ENCODE measurements at regions not wholly inside any gene's neighbourhood (a gene's known extent, or its start where the extent isn't known, plus 50 kb on each side); places are given as distances from the start of the nearest gene placed in this dataset.

DNA sequence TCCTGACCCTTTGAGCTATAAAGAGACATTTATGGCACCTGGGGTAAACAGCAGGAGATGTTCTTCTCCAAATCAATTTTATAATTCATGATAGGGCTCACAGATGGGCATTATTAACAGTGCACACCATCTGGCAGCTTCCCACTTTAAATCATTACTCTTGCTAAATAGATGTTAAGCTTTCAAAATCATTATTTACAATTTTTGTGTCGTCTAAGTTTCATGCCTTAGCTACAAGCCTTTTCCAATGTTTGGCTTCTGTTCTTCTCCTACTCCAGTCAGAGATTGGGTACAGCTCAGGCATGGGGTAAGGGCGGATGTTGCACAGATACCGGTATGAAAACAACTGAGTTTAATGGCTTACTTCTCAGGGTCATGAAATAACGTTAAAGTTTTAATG, 120.9 kb upstream of the PFN2 start:
- Histone ChIP-seq H2BK5ac (ENCODE audit: low read depth, low read length) (no peak overlapping the region), H3K4me1 (replicated peaks in 1 of 4; ENCODE audit: control insufficient read depth in 3 of 4, insufficient read depth in 4 of 4, low read length in 3 of 4) (peaks cover 5 to 8% (median 5%) of the 10 kb centered on the region in 4 experiments; a peak in 5 of 7 replicates), H3K79me2 (ENCODE audit: control insufficient read depth in 1 of 2, insufficient read depth in 2 of 2, low read length in 2 of 2) (no peaks in the 10 kb centered on the region), H4K5ac (ENCODE audit: insufficient read length, low read depth, low read length) (no peak overlapping the region), H2BK120ac (replicated peaks; ENCODE audit: low read depth, low read length) (no peak overlapping the region), H4K8ac (ENCODE audit: extremely low read depth, insufficient read depth, low read length) (no peak overlapping the region), H3K27ac (ENCODE audit: low read depth, low read length) (no peak overlapping the region), H3K23me2 (ENCODE audit: low read depth, low read length) (no peaks in the 10 kb centered on the region), H2BK12ac (ENCODE audit: low read depth, low read length) (no peak overlapping the region), H3K9ac (replicated peaks in 1 of 4; ENCODE audit: extremely low read depth in 1 of 4, low read depth in 3 of 4, low read length in 3 of 4) (no peak overlapping the region), H4K20me1 (replicated peaks in 1 of 2; ENCODE audit: control insufficient read depth in 1 of 2, insufficient read depth in 2 of 2, low read length in 2 of 2) (no peaks in the 10 kb centered on the region), H3K56ac (replicated peaks; ENCODE audit: insufficient read length, low read depth, low read length) (no peak overlapping the region), H3K4me3 (ENCODE audit: extremely low read depth in 1 of 4, insufficient read depth in 2 of 4, low read depth in 3 of 4, low read length in 4 of 4) (no peak overlapping the region), H2BK20ac (ENCODE audit: low read length) (no peak overlapping the region), H2BK15ac (ENCODE audit: low read length) (no peak overlapping the region), H2AFZ (ENCODE audit: low read length) (no peak overlapping the region), H3K23ac (ENCODE audit: insufficient read length) (no peak overlapping the region), H3K36me3 (ENCODE audit: control insufficient read depth in 2 of 4, insufficient read depth in 4 of 4, low read length in 3 of 4) (no peaks in the 10 kb centered on the region), H4K91ac (replicated peaks; ENCODE audit: insufficient read length, low read length) (no peak overlapping the region), H3K18ac (ENCODE audit: extremely low read depth, low read length) (no peak overlapping the region), H2AK5ac (ENCODE audit: low read depth, low read length) (no peak overlapping the region), H3K4ac (replicated peaks; ENCODE audit: insufficient read length, low read depth, low read length) (no peak overlapping the region), H3K4me2 (ENCODE audit: insufficient read depth in 1 of 2, low read depth in 2 of 2, low read length in 2 of 2) (no peak overlapping the region), H3K14ac (ENCODE audit: insufficient read length) (no peak overlapping the region), H3K79me1 (ENCODE audit: low read depth, low read length) (no peaks in the 10 kb centered on the region), H3K27me3 (replicated peaks in 1 of 4; ENCODE audit: control insufficient read depth in 3 of 4, extremely low read depth in 1 of 4, insufficient read depth in 3 of 4, low read length in 3 of 4) (no peaks in the 10 kb centered on the region), H3K9me3 (ENCODE audit: insufficient read depth in 2 of 2, low read depth in 1 of 2, low read length in 1 of 2) (no peaks in the 10 kb centered on the region)
- POLR2A ChIA-PET (ENCODE audit: partially characterized antibody) = no interaction called here
- no peak for TF ChIP-seq SIN3A (conservative IDR thresholded peaks at IDR 0.05 in 1 of 2, IDR thresholded peaks at IDR 0.05 in 1 of 2; ENCODE audit: low read depth in 1 of 2, low read length in 2 of 2)
- FAIRE-seq = no peak
- CTCF ChIA-PET (ENCODE audit: partially characterized antibody) = interaction anchor here (0.8 to 1.4 kb wide), 3 partner anchors 17 to 129 kb away, joined by 3 to 4 read pairs (median 3); no protein-coding TSS in a partner anchor
- DNase-seq (ENCODE audit: low read depth in 1 of 2, low spot score in 2 of 2) = no peak
- WGBS, 2 experiments (ENCODE audit: extremely low coverage in 1 of 2, insufficient coverage in 1 of 2, insufficient read length in 1 of 2, insufficient replicate concordance in 2 of 2, low coverage in 1 of 2, low lambda C conversion rate in 2 of 2, missing lambda C conversion rate in 1 of 2) = 83% methylated on average over 4 of the region's 4 CpGs; no CpG with 5 or more reads in 1 of the 2 experiments
